NCI-H2227 treated with DMSO at 0.1 percent for 48 hours (cell line): ENCODE measurements at regions not wholly inside any gene's neighbourhood (a gene's known extent, or its start where the extent isn't known, plus 50 kb on each side); places are given as distances from the start of the nearest gene placed in this dataset.
"Not testable (repeated sequence)": the region's sequence is repeated elsewhere in the genome, so short reads cannot be mapped to it uniquely, and the experiment has no call there.

Experiments
- DNase-seq: peaks from one replicate; lab custom pipeline; 2025; lab: John Stamatoyannopoulos, UW

DNA sequence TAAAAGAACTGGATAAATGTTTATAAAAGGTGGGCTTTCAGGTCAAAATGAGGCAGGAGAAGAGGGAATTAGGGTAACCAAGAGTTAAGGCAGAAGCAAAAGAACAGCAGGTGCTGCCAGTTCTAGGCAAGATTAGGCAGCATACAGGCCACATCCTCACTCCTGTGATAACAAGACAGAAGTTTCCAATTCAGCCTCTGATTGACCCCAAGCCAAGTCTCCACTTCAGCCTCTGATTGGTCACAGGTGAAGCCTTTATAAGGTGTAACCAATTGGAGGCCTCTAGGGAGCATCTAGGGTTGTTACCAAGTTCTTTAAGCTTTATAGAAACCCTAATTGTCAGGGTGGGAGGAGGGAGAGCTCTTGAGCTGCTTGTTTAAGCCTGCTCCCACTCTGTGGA, 160.8 kb downstream of the MATN1 start:
- no peak for DNase-seq

- no peak for DNase-seq
These were observed 171.8 kb downstream of the MATN1 start for GRCh38 chr1:30551603-30552002.

- DNase-seq: no peak
These were observed 172.8 kb downstream of the MATN1 start for GRCh38 chr1:30550365-30551220.

- DNase-seq: not testable (repeated sequence)
These were observed 173.5 kb downstream of the MATN1 start for GRCh38 chr1:30549872-30550271.

- DNase-seq: no peak
These were observed 175.1 kb downstream of the MATN1 start for GRCh38 chr1:30548294-30548693.

DNA sequence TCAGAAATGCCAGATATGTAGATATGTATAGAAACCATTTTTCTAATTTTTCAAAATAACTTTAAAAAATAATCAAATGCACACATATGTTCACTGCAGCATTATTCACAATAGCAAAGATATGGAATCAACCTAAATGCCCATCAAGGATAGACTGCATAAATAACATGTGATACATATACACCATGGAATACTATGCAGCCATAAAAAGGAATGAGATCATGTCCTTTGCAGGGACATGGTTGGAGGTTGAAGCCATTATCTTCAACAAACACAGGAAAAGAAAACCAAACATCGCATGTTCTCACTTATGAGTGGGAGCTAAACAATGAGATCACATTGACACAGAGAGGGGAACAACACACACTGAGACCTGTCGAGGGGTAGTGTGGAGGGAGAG, 176.1 kb downstream of the MATN1 start:
- DNase-seq: not testable (repeated sequence)

- DNase-seq: peak; percentile 28
These were observed 178.0 kb downstream of the MATN1 start for GRCh38 chr1:30545365-30545764.

DNA sequence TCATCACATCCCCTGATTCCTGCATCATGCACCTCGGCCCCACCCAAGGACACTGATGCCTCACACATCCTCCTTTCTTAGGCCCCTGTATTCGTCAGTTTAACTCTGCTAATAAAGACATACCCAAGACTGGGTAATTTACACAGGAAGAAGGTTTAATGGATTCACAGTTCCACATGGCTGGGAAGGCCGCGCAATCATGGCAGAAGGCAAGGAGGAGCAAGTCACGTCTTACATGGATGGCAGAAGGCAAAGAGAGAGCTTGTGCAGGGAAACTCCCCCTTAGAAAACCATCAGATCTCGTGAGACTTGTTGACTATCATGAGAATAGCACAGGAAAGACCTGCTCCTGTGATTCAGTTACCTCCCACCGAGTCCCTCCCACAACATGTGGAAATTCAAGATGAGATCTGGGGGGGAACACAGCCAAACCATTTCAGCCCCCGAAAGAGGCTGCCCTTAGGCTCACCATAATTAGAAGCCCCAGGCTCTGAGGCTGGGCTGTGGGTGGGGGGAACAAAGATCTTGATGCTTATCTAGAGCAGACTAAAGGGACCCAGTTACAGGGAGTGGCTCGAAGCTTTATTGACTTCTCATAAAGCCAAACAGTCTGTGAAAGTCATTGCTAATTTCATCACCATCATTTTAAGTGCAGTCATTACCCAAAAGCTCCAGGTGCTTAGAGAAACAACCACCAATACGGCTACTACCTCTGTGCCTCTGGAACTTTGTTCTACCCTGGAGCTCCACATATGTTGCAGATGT, 181.5 kb downstream of the MATN1 start:
- no peak for DNase-seq

DNA sequence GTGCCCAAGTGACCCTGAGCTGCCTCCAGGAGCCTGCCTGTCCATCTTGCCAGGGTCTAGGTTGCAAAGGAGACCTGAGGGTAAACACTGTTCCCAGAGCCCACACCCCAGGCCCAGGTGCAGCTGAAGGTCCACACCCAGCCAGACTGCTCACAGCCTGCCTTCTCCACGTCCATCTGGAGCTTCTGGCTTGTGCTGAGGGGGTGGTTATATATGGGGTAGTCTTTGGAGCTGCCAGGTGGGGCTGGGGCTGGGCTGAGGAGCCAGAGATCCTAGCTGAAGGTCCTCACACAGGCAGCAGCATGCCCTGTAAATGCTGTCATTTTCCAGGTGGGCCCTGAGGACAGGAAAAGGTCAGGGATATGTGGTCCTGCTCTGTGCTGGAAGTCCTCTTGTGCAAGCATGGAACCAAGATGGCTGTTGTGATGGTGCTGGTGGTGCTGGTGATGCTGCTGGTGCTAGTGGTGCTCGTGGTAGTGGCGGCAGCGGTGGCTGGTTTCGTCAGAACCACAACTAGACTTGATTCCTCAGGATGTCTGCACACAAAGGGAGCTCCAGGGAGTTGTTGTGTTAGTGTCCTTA, 182.7 kb downstream of the MATN1 start:
- no peak for DNase-seq

- no peak for DNase-seq
These were observed 183.5 kb downstream of the MATN1 start for GRCh38 chr1:30539884-30540283.

DNA sequence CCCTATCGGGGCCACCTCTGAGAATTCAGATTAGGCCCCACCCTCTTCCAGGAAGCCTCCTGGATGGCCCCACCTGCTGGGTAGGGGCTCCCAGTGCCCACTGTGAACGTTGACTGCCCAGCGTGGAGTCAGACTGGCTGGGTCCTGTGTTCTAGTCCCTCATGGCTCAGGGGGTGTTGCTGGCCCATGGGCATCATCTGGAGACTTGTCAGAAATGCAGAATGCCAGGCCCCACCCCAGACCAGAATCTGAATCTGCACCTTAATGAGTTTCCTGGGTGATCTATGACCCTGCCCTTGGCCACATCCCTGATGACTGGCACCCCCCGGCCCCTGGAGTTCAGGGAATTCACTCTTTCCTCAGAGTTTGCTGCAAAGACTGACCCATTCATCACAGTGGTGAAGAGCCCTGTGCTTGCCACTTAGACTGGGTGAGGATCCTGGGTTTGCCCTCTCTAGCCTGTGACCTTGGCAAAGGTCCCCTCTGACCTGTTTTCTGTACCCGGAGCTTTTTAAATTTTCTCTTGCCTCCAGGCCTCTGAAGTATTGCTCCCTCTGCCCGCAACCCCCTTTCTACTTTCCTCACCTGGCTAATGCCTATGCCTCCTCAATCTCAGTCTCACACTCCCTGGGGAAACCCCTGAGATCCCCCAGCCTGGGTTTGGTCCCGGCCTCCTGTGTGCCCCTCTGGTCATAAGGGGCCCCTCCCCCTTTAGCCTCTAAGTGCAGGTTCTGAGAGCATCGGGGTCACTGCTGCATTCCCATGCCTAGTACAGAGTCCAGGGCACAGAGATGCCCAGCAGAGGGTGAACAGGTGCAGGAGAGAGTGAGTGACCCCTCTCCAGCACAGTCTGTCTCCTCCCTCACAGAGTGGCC, 184.2 kb downstream of the MATN1 start:
- DNase-seq: no peak

- no peak for DNase-seq
These were observed 185.0 kb downstream of the MATN1 start for GRCh38 chr1:30538226-30538992.

DNA sequence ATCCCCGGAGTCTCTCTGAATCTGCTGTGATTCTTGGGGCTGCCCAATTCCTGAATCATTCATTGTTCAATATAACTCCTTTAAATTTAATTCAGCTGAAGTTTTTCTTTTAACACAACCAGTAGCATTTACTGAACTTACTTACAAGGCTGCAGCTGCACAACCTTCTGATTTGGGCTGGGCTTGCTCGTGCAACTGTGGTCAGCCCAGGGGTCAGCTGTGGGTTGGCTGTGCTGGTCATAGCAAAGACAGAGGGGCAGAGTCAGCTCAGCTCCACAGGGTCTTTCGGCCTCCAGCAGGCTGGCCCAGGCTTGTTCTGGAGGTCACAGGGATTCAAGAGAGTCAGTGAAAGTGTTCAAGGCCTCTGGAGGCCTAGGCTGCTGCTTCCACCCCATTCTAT, 186.1 kb downstream of the MATN1 start:
- DNase-seq: no peak

DNA sequence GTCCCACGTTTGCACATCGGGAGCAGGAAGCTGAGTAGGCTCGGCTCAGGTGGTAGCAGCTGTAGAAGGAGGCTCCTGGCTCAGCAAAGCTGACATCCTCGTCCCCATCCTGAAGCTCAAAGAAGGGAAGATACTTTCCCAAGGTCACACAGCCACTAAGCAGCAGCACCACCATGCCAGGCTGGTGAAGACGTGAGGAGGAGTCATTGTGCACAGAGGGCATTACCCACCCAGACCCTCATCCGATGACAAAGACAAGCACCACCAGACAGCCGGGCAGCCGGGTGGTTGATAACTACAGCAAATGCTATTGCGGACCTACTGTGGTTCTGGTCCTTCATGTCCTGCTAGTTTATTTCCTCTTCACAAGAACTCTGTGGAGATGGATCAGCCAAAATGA, 186.9 kb downstream of the MATN1 start:
- DNase-seq: no peak

GRCh38 chr1:30535595-30536325, 187.6 kb downstream of the MATN1 start:
- no peak for DNase-seq

- no peak for DNase-seq
These were observed 188.8 kb downstream of the MATN1 start for GRCh38 chr1:30534551-30534940.

- DNase-seq: no peak
These were observed 189.4 kb downstream of the MATN1 start for GRCh38 chr1:30533796-30534550.

GRCh38 chr1:30533141-30533540, 190.2 kb downstream of the MATN1 start:
- no peak for DNase-seq

DNA sequence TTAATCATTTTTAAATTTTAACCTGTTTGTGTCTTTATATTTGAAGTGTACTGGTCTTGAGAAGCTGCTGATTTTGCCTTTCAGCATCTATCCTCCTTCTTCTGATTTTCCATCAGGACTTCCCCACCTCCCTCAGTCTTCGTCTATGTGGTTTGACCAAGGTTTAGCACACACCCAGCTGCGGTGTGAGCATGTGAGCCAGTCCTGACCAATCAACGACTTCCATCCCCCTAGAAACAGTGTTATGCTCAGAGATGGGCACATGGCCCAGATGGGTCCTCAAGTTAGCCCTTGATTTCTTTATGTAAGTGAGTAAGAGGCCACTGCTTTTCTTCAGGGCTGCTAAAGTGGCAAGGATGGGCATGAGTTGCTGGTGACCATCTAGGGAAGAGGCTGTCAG, 190.8 kb downstream of the MATN1 start:
- no peak for DNase-seq
